ENCODE measurements at regions not wholly inside any gene's neighbourhood (a gene's known extent, or its start where the extent isn't known, plus 50 kb on each side); places are given as distances from the start of the nearest gene placed in this dataset.

DNA sequence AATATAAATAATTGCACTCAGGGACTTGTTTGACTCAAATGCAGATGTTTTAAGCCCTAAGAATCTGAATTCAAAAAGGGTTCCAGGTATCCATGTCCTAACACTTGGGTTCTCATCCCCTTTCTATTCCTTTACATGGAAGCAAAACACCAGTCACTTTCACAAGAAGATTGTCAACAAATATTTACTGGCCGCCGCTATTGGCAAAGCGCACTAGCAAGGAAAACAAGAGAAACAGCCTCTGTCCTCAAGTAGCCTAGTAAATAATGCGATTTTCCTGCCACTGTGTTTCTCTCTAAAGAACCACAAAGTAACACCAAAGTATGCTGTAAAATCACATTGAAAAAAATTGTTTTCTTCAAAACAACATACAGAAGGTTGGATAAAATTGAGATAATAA lies 66.7 kb upstream of the EZH2 start:
- DNase-seq = no peak
- intact Hi-C loops (cut with DNase I) = no loop called here
- no peak for ATAC-seq (ENCODE audit: poor library complexity)

DNA sequence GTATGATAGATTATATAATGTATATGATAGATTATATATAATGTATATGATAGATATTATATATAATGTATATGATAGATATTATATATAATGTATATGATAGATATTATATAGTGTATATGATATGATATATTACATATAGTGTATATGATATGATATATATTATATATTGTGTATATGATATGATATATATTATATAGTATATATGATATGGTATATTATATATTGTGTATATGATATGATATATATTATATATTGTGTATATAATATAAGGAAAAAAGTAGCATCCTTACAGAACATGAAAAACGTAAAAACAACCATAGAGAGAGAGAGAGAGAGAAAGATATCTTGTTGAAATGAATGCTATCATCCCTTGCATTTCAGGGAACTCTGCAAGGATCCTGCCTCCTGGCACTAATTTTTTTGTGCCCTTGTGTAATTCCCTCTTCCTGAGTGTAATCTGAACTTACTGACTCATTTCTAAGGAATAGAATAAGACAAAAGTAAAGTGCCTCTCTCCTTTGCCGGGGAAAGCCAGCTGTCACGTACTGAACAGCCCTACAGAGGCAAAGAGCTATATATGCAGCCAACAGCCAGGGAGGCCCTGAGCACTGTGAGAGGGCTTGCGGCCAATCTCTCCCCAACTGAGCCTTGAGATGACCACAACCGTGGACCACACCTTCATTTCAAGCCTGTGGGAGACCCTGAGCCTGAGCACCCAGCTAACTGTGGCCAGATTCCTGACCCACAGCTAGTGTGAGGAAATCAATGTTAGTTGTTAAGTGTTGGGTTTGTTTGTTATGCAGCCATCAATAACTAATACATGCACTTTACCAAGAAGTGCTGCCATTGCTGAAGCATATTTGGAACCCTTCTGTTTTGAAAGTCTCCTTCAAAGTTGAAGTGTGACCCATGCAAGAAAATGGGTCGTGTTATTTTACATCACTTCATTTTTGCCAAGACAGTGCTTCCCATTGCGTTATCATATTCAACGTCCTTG lies 61.1 kb upstream of the EZH2 start:
- intact Hi-C loops (cut with DNase I) = no loop called here
- ATAC-seq (ENCODE audit: poor library complexity) (no peak), DNase-seq (no peak)

DNA sequence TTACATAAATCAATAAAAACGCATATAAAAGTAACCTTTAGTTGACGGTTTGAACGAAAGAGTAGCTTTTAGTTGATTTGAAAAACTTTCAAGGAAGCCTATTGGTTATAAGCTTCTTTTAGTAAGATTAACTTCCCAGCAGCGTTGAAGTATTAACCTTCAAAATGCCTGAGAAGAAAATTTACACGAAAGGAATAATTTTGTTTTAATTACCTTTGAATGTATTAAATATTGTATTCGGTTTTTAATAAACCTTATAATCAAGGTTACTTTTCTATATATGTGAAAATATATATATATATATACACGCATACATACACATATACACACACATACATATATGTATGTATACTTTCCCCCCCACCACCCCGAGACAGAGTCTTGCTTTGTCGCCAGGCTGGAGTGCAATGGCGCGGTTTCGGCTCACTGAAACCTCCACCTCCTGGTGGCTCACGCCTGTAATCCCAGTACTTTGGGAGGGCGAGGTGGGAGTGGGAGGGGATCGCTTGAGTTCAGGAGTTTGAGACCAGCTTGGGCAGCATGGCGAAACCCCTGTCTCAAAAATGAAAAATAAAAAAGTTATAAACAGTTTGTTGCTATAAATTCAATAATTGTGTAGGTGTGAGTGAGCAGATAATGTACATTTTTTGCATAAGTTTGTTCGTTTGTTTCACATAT lies 57.6 kb upstream of the EZH2 start:
- intact Hi-C loops (cut with DNase I) = loop anchor here (2.0 kb wide), 1 partner anchor 57 kb away; the partner anchor contains the start of gene EZH2

DNA sequence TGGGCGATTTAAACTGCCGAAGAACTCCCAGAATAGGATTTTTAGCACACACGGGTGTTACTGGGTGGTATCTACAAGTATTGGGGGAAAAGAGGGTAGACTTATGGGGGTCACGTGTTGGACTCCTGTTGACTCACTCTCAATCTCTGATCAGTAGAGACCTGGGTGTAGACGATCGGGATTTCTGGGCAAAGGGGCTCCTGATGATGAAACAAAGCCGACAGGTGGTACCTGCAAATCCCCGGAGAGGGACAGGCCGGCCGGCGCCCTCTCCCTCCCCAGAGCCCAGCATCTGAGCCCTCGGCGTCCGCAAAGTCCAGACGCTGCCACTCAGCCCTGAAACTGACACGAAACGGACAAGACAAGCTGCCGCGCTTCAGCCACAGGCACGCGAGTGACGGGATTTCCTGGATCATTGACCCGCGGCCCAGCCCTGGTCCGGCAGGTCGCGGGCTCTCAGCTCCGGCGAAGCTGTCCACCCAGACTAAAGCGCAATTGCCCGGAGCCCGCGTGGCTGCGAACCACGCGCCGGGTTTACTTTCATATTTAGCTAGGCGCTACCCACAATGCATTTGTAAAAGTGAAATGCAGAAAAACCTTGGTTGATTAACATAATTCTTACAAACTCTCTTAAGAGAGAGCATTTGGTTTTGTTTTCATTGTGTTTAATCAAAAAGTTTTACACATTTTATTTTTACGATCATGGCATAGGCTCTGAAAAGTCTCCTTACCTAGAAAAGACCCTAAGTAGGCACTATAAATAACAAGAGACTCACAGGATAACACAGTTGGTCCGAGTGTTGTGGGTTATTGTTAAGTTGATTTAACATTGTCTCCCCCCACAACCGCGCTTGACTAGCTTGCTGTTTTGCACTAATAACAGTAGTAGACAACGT lies 56.9 kb upstream of the EZH2 start:
- ATAC-seq (ENCODE audit: poor library complexity) = peak; percentile 97
- intact Hi-C loops (cut with DNase I) = loop anchor here (2.0 kb wide), 1 partner anchor 56 kb away; the partner anchor contains the start of gene EZH2
- DNase-seq = peak; percentile 90

More for the DNA sequence above, 57.6 kb upstream of the EZH2 start:
- ATAC-seq (ENCODE audit: poor library complexity) = peak; percentile 70
- DNase-seq = peak; percentile 57

DNA sequence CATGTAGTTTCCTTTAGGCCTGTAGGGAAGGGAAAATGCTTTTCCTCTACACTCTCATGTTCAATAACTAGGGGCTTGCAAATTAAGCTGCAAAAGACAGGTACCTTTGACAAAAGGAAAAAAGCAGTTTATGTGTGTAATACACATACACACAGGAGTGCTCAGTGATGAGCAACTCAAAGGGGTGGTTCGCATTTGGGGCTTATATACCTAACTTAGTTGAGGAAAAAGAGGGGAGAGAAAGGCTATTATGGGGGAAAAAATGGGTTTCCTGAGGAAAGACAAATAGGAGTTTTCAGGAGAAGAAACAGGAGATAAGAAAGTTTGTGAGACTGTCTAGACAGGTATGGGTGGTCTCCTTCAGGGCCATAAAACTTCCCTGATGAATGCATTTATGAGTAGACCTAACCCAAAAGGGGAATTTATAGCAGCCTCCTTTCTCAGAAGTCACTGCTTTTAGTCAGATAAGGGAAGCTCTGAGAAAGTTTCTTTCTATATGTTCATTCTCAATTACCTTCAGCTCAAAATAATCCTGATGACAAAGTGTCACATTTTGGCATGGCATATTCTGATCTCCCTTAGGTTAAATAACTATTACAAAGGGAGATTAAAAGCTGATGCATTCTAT lies 55.2 kb upstream of the EZH2 start:
- DNase-seq = no peak
- intact Hi-C loops (cut with DNase I) = no loop called here
- no peak for ATAC-seq (ENCODE audit: poor library complexity)

DNA sequence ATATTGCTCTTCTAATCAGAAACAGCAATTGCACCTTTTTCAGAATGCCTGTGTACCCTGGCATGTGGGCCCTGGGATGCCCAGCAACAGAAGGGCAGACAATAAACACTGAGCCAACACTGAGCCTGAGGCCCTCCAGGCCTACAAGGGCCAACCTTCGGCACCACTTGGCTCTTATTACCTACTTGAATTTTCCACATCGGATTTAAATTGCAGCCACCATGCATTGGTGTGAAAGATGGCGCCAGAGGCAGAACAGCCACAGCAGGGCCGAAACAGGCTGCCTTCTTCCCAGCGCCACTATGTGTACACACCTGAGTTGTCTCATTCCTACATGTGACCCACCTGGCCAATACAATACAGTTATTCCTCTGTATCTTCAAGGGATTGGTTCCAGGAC lies 51.4 kb upstream of the EZH2 start:
- intact Hi-C loops (cut with DNase I) = no loop called here
- DNase-seq (no peak), ATAC-seq (ENCODE audit: poor library complexity) (no peak)

All from Right ventricle myocardium superior (tissue), 1 donor.